ENCODE measurements at regions not wholly inside any gene's neighbourhood (a gene's known extent, or its start where the extent isn't known, plus 50 kb on each side); places are given as distances from the start of the nearest gene placed in this dataset.

- TF ChIP-seq POLR2A (IDR thresholded peaks at IDR 0.05; ENCODE audit: low read depth, low read length) (no peak), CTCF (conservative IDR thresholded peaks at IDR 0.05; ENCODE audit: low read depth, low read length) (no peak), BHLHE40 (IDR thresholded peaks at IDR 0.05; ENCODE audit: low read depth, low read length) (no peak), MAFK (IDR thresholded peaks at IDR 0.05; ENCODE audit: low read depth, low read length) (no peak)
These were observed 542.1 kb downstream of the COL11A1 start for GRCh38 chr1:102566182-102566581.
